Loucy (cell line): ENCODE measurements at regions not wholly inside any gene's neighbourhood (a gene's known extent, or its start where the extent isn't known, plus 50 kb on each side); places are given as distances from the start of the nearest gene placed in this dataset.

ENCODE experiments used
- CTCF ChIP-seq: fragments of 200-600 bp; sonication (generic); conservative IDR thresholded peaks from 2 replicates; pipeline ENCODE4 v1.5.1; 2014; ENCODE audit warnings: mild to moderate bottlenecking, antibody characterized with exemption, low read length
- EZH2phosphoT487 ChIP-seq: fragments of 200-600 bp; IDR thresholded peaks from 2 replicates; pipeline ENCODE4 v1.6.1; 2018; ENCODE audit warnings: antibody characterized with exemption, mild to moderate bottlenecking, moderate library complexity, borderline replicate concordance

DNA sequence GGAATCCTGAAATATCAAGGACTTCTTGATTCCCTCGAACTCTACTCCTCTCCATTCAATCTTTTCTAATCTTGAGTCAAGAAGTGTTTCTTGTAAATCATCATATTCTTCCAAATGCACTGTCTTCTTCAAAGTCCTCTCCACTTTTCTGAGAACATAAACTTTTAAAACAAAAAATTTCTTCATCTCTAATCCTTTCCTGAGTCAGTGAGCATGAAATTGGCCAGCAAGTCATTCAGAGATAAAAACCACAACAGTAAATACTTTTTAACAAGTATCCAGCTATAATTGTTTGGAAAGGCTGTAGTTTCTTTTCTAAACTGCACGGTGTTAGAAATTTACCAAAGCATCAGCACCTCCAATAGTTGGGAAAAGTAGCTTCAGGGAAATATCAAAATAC lies 312.6 kb upstream of the GALNT5 start:
- no peak for TF ChIP-seq CTCF
- no peak for TF ChIP-seq EZH2phosphoT487
